ENCODE measurements at regions not wholly inside any gene's neighbourhood (a gene's known extent, or its start where the extent isn't known, plus 50 kb on each side); places are given as distances from the start of the nearest gene placed in this dataset.

GRCh38 chr3:86225461-86225860 is 765.5 kb downstream of the VGLL3 start:
- Histone ChIP-seq H2AFZ (ENCODE audit: insufficient read depth, low read depth, low read length, poor library complexity, severe bottlenecking) (no peak overlapping the region), H4K20me1 (ENCODE audit: control insufficient read depth, insufficient read depth, low read length, poor library complexity, severe bottlenecking) (no peaks in the 10 kb centered on the region), H3K27me3 (replicated peaks in 1 of 4; ENCODE audit: control extremely low read depth in 1 of 4, control insufficient read depth in 3 of 4, insufficient read depth in 4 of 4, low read length in 3 of 4) (no peaks in the 10 kb centered on the region), H3K9ac (ENCODE audit: low read length) (no peak overlapping the region), H3K4me2 (replicated peaks; ENCODE audit: low read depth, low read length, poor library complexity, severe bottlenecking) (no peak overlapping the region), H3K36me3 (replicated peaks in 1 of 2; ENCODE audit: control extremely low read depth in 1 of 2, control insufficient read depth in 1 of 2, extremely low read depth in 1 of 2, insufficient read depth in 2 of 2, low read length in 1 of 2) (no peaks in the 10 kb centered on the region), H3K27ac (ENCODE audit: low read length in 2 of 2) (no peak overlapping the region), H3K9me3 (ENCODE audit: control extremely low read depth in 1 of 3, control insufficient read depth in 2 of 3, insufficient read depth in 1 of 3, low read length in 2 of 3) (no peaks in the 10 kb centered on the region), H3K79me2 (ENCODE audit: control insufficient read depth, insufficient read depth, low read length) (no peaks in the 10 kb centered on the region), H3K4me3 (ENCODE audit: control extremely low read depth in 1 of 5, extremely low read depth in 1 of 5, insufficient read depth in 1 of 5, low read depth in 2 of 5, low read length in 4 of 5) (no peak overlapping the region), H3K4me1 (ENCODE audit: control insufficient read depth in 2 of 2, insufficient read depth in 2 of 2, low read length in 2 of 2) (no peaks in the 10 kb centered on the region)
- ChIA-PET POLR2A (no interaction called here), CTCF (no interaction called here)
- DNase-seq (no peak), ATAC-seq (ENCODE audit: low read depth) (no peak)
- no CpG with 5 or more reads among the region's 3 CpGs for WGBS (ENCODE audit: insufficient coverage)
- H3K27me3 Mint-ChIP-seq = no peaks in the 10 kb centered on the region
- intact Hi-C loops (cut with micrococcal nuclease) = no loop called here
- H3K27ac Mint-ChIP-seq = no peak overlapping the region
- no peak overlapping the region for H3K4me3 Mint-ChIP-seq
- H3K9me3 Mint-ChIP-seq (ENCODE audit: insufficient read depth) = peaks cover 8% of the 10 kb centered on the region
- no peaks in the 10 kb centered on the region for H3K4me1 Mint-ChIP-seq
- TF ChIP-seq CTCF (IDR thresholded peaks at IDR 0.05) (no peak), EZH2 (IDR thresholded peaks at IDR 0.05; ENCODE audit: borderline replicate concordance, insufficient read depth, low read depth, low read length, poor library complexity, severe bottlenecking) (no peak)

GRCh38 chr3:86221601-86222000 is 769.3 kb downstream of the VGLL3 start:
- Histone ChIP-seq H3K4me3 (ENCODE audit: control extremely low read depth in 1 of 5, extremely low read depth in 1 of 5, insufficient read depth in 1 of 5, low read depth in 2 of 5, low read length in 4 of 5) (no peak overlapping the region), H3K9me3 (ENCODE audit: control extremely low read depth in 1 of 3, control insufficient read depth in 2 of 3, insufficient read depth in 1 of 3, low read length in 2 of 3) (no peaks in the 10 kb centered on the region), H3K4me2 (replicated peaks; ENCODE audit: low read depth, low read length, poor library complexity, severe bottlenecking) (no peak overlapping the region), H3K4me1 (ENCODE audit: control insufficient read depth in 2 of 2, insufficient read depth in 2 of 2, low read length in 2 of 2) (no peaks in the 10 kb centered on the region), H3K79me2 (ENCODE audit: control insufficient read depth, insufficient read depth, low read length) (no peaks in the 10 kb centered on the region), H3K27me3 (replicated peaks in 1 of 4; ENCODE audit: control extremely low read depth in 1 of 4, control insufficient read depth in 3 of 4, insufficient read depth in 4 of 4, low read length in 3 of 4) (no peaks in the 10 kb centered on the region), H2AFZ (ENCODE audit: insufficient read depth, low read depth, low read length, poor library complexity, severe bottlenecking) (no peak overlapping the region), H3K27ac (ENCODE audit: low read length in 2 of 2) (no peak overlapping the region), H3K36me3 (replicated peaks in 1 of 2; ENCODE audit: control extremely low read depth in 1 of 2, control insufficient read depth in 1 of 2, extremely low read depth in 1 of 2, insufficient read depth in 2 of 2, low read length in 1 of 2) (no peaks in the 10 kb centered on the region), H3K9ac (ENCODE audit: low read length) (no peak overlapping the region), H4K20me1 (ENCODE audit: control insufficient read depth, insufficient read depth, low read length, poor library complexity, severe bottlenecking) (no peaks in the 10 kb centered on the region)
- no peak for DNase-seq
- WGBS (ENCODE audit: insufficient coverage) = no CpG with 5 or more reads among the region's 3 CpGs
- Mint-ChIP-seq H3K4me1 (no peaks in the 10 kb centered on the region), H3K27me3 (no peaks in the 10 kb centered on the region), H3K27ac (no peak overlapping the region), H3K4me3 (no peak overlapping the region), H3K9me3 (ENCODE audit: insufficient read depth) (peaks cover 11% of the 10 kb centered on the region)
- ChIA-PET CTCF (no interaction called here), POLR2A (no interaction called here)
- no peak for ATAC-seq (ENCODE audit: low read depth)
- intact Hi-C loops (cut with micrococcal nuclease) = no loop called here
- no peak for TF ChIP-seq CTCF (IDR thresholded peaks at IDR 0.05)
